Activated CD8-positive, alpha-beta memory T cell treated with anti-CD3 and anti-CD28 coated beads, Interleukin-2, amount 10 ng/mL, durations not matched to agents 7 days and 5 days (primary cell): ENCODE measurements at regions not wholly inside any gene's neighbourhood (a gene's known extent, or its start where the extent isn't known, plus 50 kb on each side); places are given as distances from the start of the nearest gene placed in this dataset.

Source experiments
- ATAC-seq: fragments of 150-1000 bp; cut with Tn5 transposase; one replicate; pipeline ENCODE4 v1.10.0; 2021; ENCODE audit warnings: moderate library complexity
- CTCF ChIA-PET: fragments of 350-600 bp; sonication (Branson Sonifier 250); formaldehyde crosslinking; loops from one replicate; lab custom pipeline; 2021; ENCODE audit warnings: antibody characterized with exemption; lab: Charles Lee
- DNase-seq: peaks from one replicate; pipeline ENCODE4 v3.0.0-alpha.2; 2020
- H3K27ac Mint-ChIP-seq: one replicate; pipeline ENCODE4 v1.8.0; 2021; ENCODE audit warnings: mild to moderate bottlenecking, mixed read lengths
- H3K27me3 Mint-ChIP-seq: one replicate; pipeline ENCODE4 v1.8.0; 2021; ENCODE audit warnings: mixed read lengths
- H3K36me3 Mint-ChIP-seq: one replicate; pipeline ENCODE4 v1.8.0; 2021; ENCODE audit warnings: mild to moderate bottlenecking, mixed read lengths
- H3K4me1 Mint-ChIP-seq: one replicate; pipeline ENCODE4 v1.8.0; 2021; ENCODE audit warnings: mixed read lengths
- H3K4me3 Mint-ChIP-seq: one replicate; pipeline ENCODE4 v1.8.0; 2021; ENCODE audit warnings: mild to moderate bottlenecking, moderate library complexity, mixed read lengths
- H3K9me3 Mint-ChIP-seq: one replicate; pipeline ENCODE4 v1.8.0; 2022; ENCODE audit warnings: low read depth, mixed read lengths

- Mint-ChIP-seq H3K27ac (no peak overlapping the region), H3K27me3 (no peaks in the 10 kb centered on the region), H3K9me3 (no peaks in the 10 kb centered on the region), H3K4me3 (no peak overlapping the region), H3K36me3 (no peaks in the 10 kb centered on the region), H3K4me1 (peaks cover 8% of the 10 kb centered on the region)
- no peak for ATAC-seq
- CTCF ChIA-PET: no interaction called here
- DNase-seq: no peak
Measured at GRCh38 chrX:39745818-39746217, 351.9 kb downstream of the BCOR start.

GRCh38 chrX:39749135-39749534 lies 348.6 kb downstream of the BCOR start:
- Mint-ChIP-seq H3K4me3 (no peak overlapping the region), H3K27me3 (no peaks in the 10 kb centered on the region), H3K27ac (no peak overlapping the region), H3K36me3 (no peaks in the 10 kb centered on the region), H3K9me3 (no peaks in the 10 kb centered on the region), H3K4me1 (peaks cover 13% of the 10 kb centered on the region)
- CTCF ChIA-PET: no interaction called here
- ATAC-seq: no peak
- no peak for DNase-seq

GRCh38 chrX:39749728-39750127 lies 348.0 kb downstream of the BCOR start:
- ATAC-seq (no peak), DNase-seq (no peak)
- Mint-ChIP-seq H3K4me3 (no peak overlapping the region), H3K27me3 (no peaks in the 10 kb centered on the region), H3K4me1 (peaks cover 13% of the 10 kb centered on the region), H3K27ac (no peak overlapping the region), H3K9me3 (no peaks in the 10 kb centered on the region), H3K36me3 (no peaks in the 10 kb centered on the region)
- CTCF ChIA-PET: no interaction called here

- H3K4me1 Mint-ChIP-seq: peaks cover 13% of the 10 kb centered on the region
- no peak for DNase-seq
- ATAC-seq: no peak
- no peak overlapping the region for H3K27ac Mint-ChIP-seq
- H3K36me3 Mint-ChIP-seq: no peaks in the 10 kb centered on the region
- CTCF ChIA-PET: no interaction called here
- no peak overlapping the region for H3K4me3 Mint-ChIP-seq
- no peaks in the 10 kb centered on the region for H3K27me3 Mint-ChIP-seq
- H3K9me3 Mint-ChIP-seq: no peaks in the 10 kb centered on the region
Measured at GRCh38 chrX:39750256-39750790, 347.4 kb downstream of the BCOR start.

GRCh38 chrX:39750848-39751247 lies 346.9 kb downstream of the BCOR start:
- Mint-ChIP-seq H3K4me3 (no peak overlapping the region), H3K27me3 (no peaks in the 10 kb centered on the region), H3K9me3 (no peaks in the 10 kb centered on the region), H3K4me1 (peaks cover 13% of the 10 kb centered on the region), H3K36me3 (no peaks in the 10 kb centered on the region), H3K27ac (peak overlapping the region; percentile 18)
- CTCF ChIA-PET: no interaction called here
- ATAC-seq (peak; percentile 70), DNase-seq (peak; percentile 47)

- CTCF ChIA-PET: no interaction called here
- H3K9me3 Mint-ChIP-seq: no peaks in the 10 kb centered on the region
Measured at GRCh38 chrX:39752815-39753214, 344.9 kb downstream of the BCOR start.

GRCh38 chrX:39753293-39753996 lies 344.3 kb downstream of the BCOR start:
- Mint-ChIP-seq H3K4me1 (peaks cover 13% of the 10 kb centered on the region), H3K27me3 (no peaks in the 10 kb centered on the region), H3K4me3 (no peak overlapping the region), H3K36me3 (no peaks in the 10 kb centered on the region), H3K9me3 (no peaks in the 10 kb centered on the region), H3K27ac (no peak overlapping the region)
- CTCF ChIA-PET: no interaction called here
- DNase-seq (no peak), ATAC-seq (no peak)

More at GRCh38 chrX:39752815-39753214, 344.9 kb downstream of the BCOR start:
- Mint-ChIP-seq H3K4me3 (no peak overlapping the region), H3K36me3 (no peaks in the 10 kb centered on the region), H3K27me3 (no peaks in the 10 kb centered on the region), H3K27ac (no peak overlapping the region), H3K4me1 (peaks cover 13% of the 10 kb centered on the region)
- DNase-seq (no peak), ATAC-seq (no peak)

- CTCF ChIA-PET: no interaction called here
- no peak for ATAC-seq
- DNase-seq: no peak
- H3K27me3 Mint-ChIP-seq: no peaks in the 10 kb centered on the region
- H3K4me3 Mint-ChIP-seq: no peak overlapping the region
- no peaks in the 10 kb centered on the region for H3K36me3 Mint-ChIP-seq
- H3K9me3 Mint-ChIP-seq: no peaks in the 10 kb centered on the region
- H3K27ac Mint-ChIP-seq: no peak overlapping the region
- H3K4me1 Mint-ChIP-seq: peaks cover 9% of the 10 kb centered on the region
Measured at GRCh38 chrX:39755143-39756032, 342.4 kb downstream of the BCOR start.

- ATAC-seq: no peak
- H3K4me1 Mint-ChIP-seq: peaks cover 2% of the 10 kb centered on the region
Measured at GRCh38 chrX:39756086-39756883, 341.5 kb downstream of the BCOR start.

GRCh38 chrX:39757971-39758370 lies 339.8 kb downstream of the BCOR start:
- DNase-seq: no peak
- CTCF ChIA-PET: interaction anchor here (1.3 kb wide), 1 partner anchor 14 kb away, joined by 3 read pairs; no protein-coding TSS in a partner anchor
- ATAC-seq: no peak

More at GRCh38 chrX:39756086-39756883, 341.5 kb downstream of the BCOR start:
- H3K27ac Mint-ChIP-seq: no peak overlapping the region
- DNase-seq: no peak
- CTCF ChIA-PET: no interaction called here
- no peaks in the 10 kb centered on the region for H3K36me3 Mint-ChIP-seq
- no peaks in the 10 kb centered on the region for H3K9me3 Mint-ChIP-seq
- no peak overlapping the region for H3K4me3 Mint-ChIP-seq
- H3K27me3 Mint-ChIP-seq: no peaks in the 10 kb centered on the region

GRCh38 chrX:39758791-39759525 lies 338.8 kb downstream of the BCOR start:
- Mint-ChIP-seq H3K27ac (no peak overlapping the region), H3K9me3 (no peaks in the 10 kb centered on the region), H3K4me1 (peaks cover 1% of the 10 kb centered on the region), H3K27me3 (no peaks in the 10 kb centered on the region), H3K4me3 (no peak overlapping the region), H3K36me3 (no peaks in the 10 kb centered on the region)
- CTCF ChIA-PET: interaction anchor here (1.3 kb wide), 1 partner anchor 15 kb away, joined by 3 read pairs; no protein-coding TSS in a partner anchor
- DNase-seq: no peak
- no peak for ATAC-seq

More at GRCh38 chrX:39757971-39758370, 339.8 kb downstream of the BCOR start:
- no peaks in the 10 kb centered on the region for H3K27me3 Mint-ChIP-seq
- peaks cover 1% of the 10 kb centered on the region for H3K4me1 Mint-ChIP-seq
- no peak overlapping the region for H3K27ac Mint-ChIP-seq
- H3K36me3 Mint-ChIP-seq: no peaks in the 10 kb centered on the region
- no peaks in the 10 kb centered on the region for H3K9me3 Mint-ChIP-seq
- no peak overlapping the region for H3K4me3 Mint-ChIP-seq

- no peaks in the 10 kb centered on the region for H3K36me3 Mint-ChIP-seq
- peaks cover 1% of the 10 kb centered on the region for H3K4me1 Mint-ChIP-seq
- H3K27ac Mint-ChIP-seq: no peak overlapping the region
- H3K9me3 Mint-ChIP-seq: no peaks in the 10 kb centered on the region
- H3K27me3 Mint-ChIP-seq: no peaks in the 10 kb centered on the region
- DNase-seq (no peak), ATAC-seq (no peak)
- CTCF ChIA-PET: no interaction called here
- H3K4me3 Mint-ChIP-seq: no peak overlapping the region
Measured at GRCh38 chrX:39759526-39760224, 338.1 kb downstream of the BCOR start.
